Body of pancreas (tissue), 4 donors: ENCODE measurements at regions not wholly inside any gene's neighbourhood (a gene's known extent, or its start where the extent isn't known, plus 50 kb on each side); places are given as distances from the start of the nearest gene placed in this dataset.

ENCODE experiments used
- ATAC-seq: fragments of 150-250 bp; one replicate; pipeline ENCODE4 v1.9.1; 2016
- DNase-seq, 4 donors: peaks; one replicate each; pipeline ENCODE4 v3.0.0-alpha.2; 2019
- H3K27ac ChIP-seq, 4 donors: fragments of 200-600 bp; sonication (generic); 1 replicate in 3 of 4; 2 replicates in 1 of 4; pipeline versions ENCODE4 v1.5.1 to v1.6.1; 2016 to 2019; ENCODE audit warnings: mild to moderate bottlenecking in 1 of 4, mixed read lengths in 1 of 4, moderate library complexity in 1 of 4
- H3K27me3 ChIP-seq, 2 donors: fragments of 200-600 bp; sonication (generic); one replicate each; pipeline ENCODE4 v1.6.0; 2016; ENCODE audit warnings: mild to moderate bottlenecking in 1 of 2
- H3K36me3 ChIP-seq, 2 donors: fragments of 200-600 bp; sonication (generic); replicated peaks in 1 of 2; 2 replicates each; pipeline ENCODE4 v1.5.1; 2016; ENCODE audit warnings: low read depth in 2 of 2; ENCODE audit not compliant: insufficient read depth in 1 of 2
- H3K4me1 ChIP-seq: fragments of 200-600 bp; sonication (generic); one replicate; pipeline ENCODE4 v1.6.0; 2016
- H3K4me3 ChIP-seq, 2 donors: fragments of 200-600 bp; sonication (generic); 1 replicate in 1 of 2; 2 replicates in 1 of 2; pipeline ENCODE4 v1.5.1; 2016 to 2019
- H3K9me3 ChIP-seq, 3 donors: fragments of 200-600 bp; sonication (generic); 1 replicate in 2 of 3; 2 replicates in 1 of 3; pipeline ENCODE4 v1.5.1; 2016
- POLR2A ChIP-seq, 3 donors: fragments of 450-650 bp; IDR thresholded peaks; one replicate each; pipeline ENCODE4 v1.6.1; 2016; ENCODE audit warnings: antibody characterized with exemption in 3 of 3, mild to moderate bottlenecking in 2 of 3
- WGBS, 2 donors: methylation state at CpG; one replicate each; pipeline ENCODE4 v1.1.5; 2017; 5-methylcytosine and 5-hydroxymethylcytosine counted together
- intact Hi-C: fragments of 100-400 bp; cut with DNase I; formaldehyde crosslinking; loops from one replicate; pipeline ENCODE4 v1.15.1; 2023
- TF ChIP-seq, protein P1 (sequence below), 7 experiments: fragments of 450-650 bp in 4 of 7; fragments of 200-600 bp in 3 of 7; sonication (generic) in 3 of 7; IDR thresholded peaks; one replicate each; pipeline ENCODE4 v1.5.1; 2016 to 2019; ENCODE audit warnings: antibody characterized with exemption in 7 of 7

DNA sequence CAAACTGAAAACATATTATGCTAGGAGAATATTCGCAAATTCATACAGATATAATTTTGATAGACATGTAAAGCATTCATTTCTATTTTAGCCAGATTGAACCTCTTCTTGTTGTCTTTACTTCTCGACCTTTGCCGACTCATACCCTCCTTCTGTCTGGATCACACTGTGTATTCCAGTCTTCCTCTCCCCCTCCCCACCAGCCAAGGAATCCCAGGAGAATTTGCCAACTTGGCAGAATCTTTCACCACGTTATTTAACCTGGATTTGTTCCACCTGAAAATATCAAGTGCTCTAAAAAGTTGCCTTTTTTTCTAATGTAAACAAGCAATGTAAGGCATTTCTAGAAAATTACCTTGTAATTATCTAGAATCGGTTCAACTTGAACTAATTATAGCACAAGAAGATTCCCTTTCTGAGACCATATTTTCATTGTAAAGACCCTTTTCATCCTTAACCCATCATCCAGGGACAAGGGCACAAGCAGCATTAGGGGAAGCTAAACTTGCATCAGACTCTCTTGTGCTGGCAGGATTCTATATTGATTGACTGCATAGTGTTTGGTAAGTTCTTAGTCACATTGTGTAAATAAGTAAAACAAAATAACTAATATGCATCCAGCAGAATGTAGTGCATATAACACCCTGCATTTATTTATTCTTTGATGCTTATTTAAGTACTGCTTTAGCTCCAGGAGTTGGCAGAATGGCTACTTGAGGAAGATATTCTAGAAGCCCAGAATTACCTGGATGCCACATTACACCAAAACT lies 1328.7 kb upstream of the NXPH2 start:
- 41 to 48% methylated on average over 5 of the region's 5 CpGs for WGBS, 2 donors
- no peaks in the 10 kb centered on the region for H3K27me3 ChIP-seq
- no peak overlapping the region for H3K4me3 ChIP-seq
- TF ChIP-seq, protein P1, sequence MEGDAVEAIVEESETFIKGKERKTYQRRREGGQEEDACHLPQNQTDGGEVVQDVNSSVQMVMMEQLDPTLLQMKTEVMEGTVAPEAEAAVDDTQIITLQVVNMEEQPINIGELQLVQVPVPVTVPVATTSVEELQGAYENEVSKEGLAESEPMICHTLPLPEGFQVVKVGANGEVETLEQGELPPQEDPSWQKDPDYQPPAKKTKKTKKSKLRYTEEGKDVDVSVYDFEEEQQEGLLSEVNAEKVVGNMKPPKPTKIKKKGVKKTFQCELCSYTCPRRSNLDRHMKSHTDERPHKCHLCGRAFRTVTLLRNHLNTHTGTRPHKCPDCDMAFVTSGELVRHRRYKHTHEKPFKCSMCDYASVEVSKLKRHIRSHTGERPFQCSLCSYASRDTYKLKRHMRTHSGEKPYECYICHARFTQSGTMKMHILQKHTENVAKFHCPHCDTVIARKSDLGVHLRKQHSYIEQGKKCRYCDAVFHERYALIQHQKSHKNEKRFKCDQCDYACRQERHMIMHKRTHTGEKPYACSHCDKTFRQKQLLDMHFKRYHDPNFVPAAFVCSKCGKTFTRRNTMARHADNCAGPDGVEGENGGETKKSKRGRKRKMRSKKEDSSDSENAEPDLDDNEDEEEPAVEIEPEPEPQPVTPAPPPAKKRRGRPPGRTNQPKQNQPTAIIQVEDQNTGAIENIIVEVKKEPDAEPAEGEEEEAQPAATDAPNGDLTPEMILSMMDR (IDR thresholded peaks at IDR 0.05): no peak
- TF ChIP-seq POLR2A (IDR thresholded peaks at IDR 0.05): no peak
- ATAC-seq (no peak), DNase-seq (no peak)
- intact Hi-C loops: no loop called here
- no peaks in the 10 kb centered on the region for H3K36me3 ChIP-seq
- H3K27ac ChIP-seq: no peak overlapping the region
- H3K4me1 ChIP-seq: no peaks in the 10 kb centered on the region
- no peaks in the 10 kb centered on the region for H3K9me3 ChIP-seq

DNA sequence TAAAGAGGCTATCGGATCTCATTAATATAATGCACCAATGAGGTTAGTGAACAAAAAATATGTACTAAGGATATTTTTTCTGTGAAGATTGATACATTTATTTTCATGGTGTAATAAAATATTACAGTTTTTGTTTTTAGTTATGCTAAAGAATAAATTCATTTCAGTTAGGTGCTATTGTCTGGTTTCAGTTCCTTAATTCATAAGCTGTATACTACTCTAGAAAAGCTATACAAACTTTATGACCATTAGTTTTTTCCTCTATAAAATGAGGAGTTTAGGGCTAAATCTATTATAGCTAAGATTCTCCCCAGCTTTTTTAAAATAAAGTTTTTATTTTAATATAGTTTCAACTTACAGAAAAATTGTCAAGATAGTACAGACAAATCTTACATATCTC lies 1311.7 kb upstream of the NXPH2 start:
- TF ChIP-seq POLR2A (IDR thresholded peaks at IDR 0.05): no peak
- TF ChIP-seq, protein P1 (IDR thresholded peaks at IDR 0.05): no peak
- no peak overlapping the region for H3K4me3 ChIP-seq
- no peaks in the 10 kb centered on the region for H3K27me3 ChIP-seq
- H3K27ac ChIP-seq: no peak overlapping the region
- no peaks in the 10 kb centered on the region for H3K9me3 ChIP-seq
- no peaks in the 10 kb centered on the region for H3K36me3 ChIP-seq
- H3K4me1 ChIP-seq: no peaks in the 10 kb centered on the region
- ATAC-seq: no peak
- no peak for DNase-seq
- intact Hi-C loops: no loop called here
- 86 to 90% methylated on average over 1 of the region's 1 CpG for WGBS, 2 donors

GRCh38 chr2:140086964-140087363 lies 1306.8 kb upstream of the NXPH2 start:
- Histone ChIP-seq H3K36me3 (no peaks in the 10 kb centered on the region), H3K4me1 (no peaks in the 10 kb centered on the region), H3K9me3 (no peaks in the 10 kb centered on the region), H3K27me3 (no peaks in the 10 kb centered on the region), H3K4me3 (no peak overlapping the region), H3K27ac (no peak overlapping the region)
- WGBS, 2 donors: 59 to 67% methylated on average over 1 of the region's 1 CpG
- no peak for ATAC-seq
- no peak for DNase-seq
- intact Hi-C loops: no loop called here
- TF ChIP-seq, protein P1 (IDR thresholded peaks at IDR 0.05): no peak
- no peak for TF ChIP-seq POLR2A (IDR thresholded peaks at IDR 0.05)

DNA sequence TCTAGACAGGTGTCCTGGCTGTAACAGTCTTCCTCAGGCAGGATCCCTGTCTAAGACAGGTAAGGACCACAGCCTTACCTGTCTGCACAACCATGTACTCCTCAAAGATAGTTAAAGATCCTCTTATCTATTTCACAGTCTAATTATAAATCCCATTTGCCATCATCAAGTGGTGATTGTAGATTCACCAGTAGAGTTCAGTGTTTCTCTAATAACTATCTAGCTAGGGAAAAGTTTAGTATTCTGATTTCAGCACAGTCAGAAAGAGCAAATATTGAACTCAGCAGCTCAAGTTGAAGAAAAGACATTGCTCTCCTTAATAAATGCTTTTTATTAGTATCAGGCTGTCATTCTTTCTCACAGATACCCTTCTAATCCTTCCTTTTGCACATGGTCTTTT lies 1305.5 kb upstream of the NXPH2 start:
- Histone ChIP-seq H3K27ac (no peak overlapping the region), H3K4me3 (no peak overlapping the region), H3K27me3 (no peaks in the 10 kb centered on the region), H3K36me3 (no peaks in the 10 kb centered on the region), H3K9me3 (no peaks in the 10 kb centered on the region), H3K4me1 (no peaks in the 10 kb centered on the region)
- TF ChIP-seq POLR2A (IDR thresholded peaks at IDR 0.05): no peak
- TF ChIP-seq, protein P1 (IDR thresholded peaks at IDR 0.05): no peak
- no peak for ATAC-seq
- intact Hi-C loops: no loop called here
- no peak for DNase-seq

DNA sequence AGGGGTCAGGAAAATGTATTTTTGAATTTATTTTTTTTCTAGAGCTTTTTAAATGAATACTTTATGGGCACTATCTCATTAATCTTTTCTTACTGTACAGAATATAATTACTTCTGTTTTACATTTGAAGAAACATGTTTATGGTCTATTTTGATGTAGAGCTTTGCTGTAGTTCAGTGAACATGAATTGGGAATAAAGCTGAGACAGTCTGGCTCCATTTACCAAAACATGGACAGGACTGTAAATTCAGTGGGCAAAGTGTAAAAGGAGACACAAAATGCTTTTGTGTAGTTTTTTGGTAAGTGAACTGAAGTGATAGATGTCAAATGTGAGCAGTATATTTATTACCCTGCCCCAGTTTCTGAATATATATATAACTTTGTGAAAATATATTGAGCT lies 1298.8 kb upstream of the NXPH2 start:
- H3K27ac ChIP-seq: no peak overlapping the region
- DNase-seq: no peak
- intact Hi-C loops: no loop called here
- H3K9me3 ChIP-seq: no peaks in the 10 kb centered on the region
- TF ChIP-seq, protein P1 (IDR thresholded peaks at IDR 0.05): no peak
- TF ChIP-seq POLR2A (IDR thresholded peaks at IDR 0.05): no peak
- no peak for ATAC-seq
- no peaks in the 10 kb centered on the region for H3K4me1 ChIP-seq
- H3K27me3 ChIP-seq: no peaks in the 10 kb centered on the region
- no peak overlapping the region for H3K4me3 ChIP-seq
- H3K36me3 ChIP-seq: no peaks in the 10 kb centered on the region
